Upper lobe of right lung (tissue), 1 donor: ENCODE measurements at regions not wholly inside any gene's neighbourhood (a gene's known extent, or its start where the extent isn't known, plus 50 kb on each side); places are given as distances from the start of the nearest gene placed in this dataset.

Experiments
- ATAC-seq: fragments of 200-7000 bp; cut with Tn5 transposase; one replicate; pipeline ENCODE4 v1.9.1; 2020; ENCODE audit warnings: mild to moderate bottlenecking, moderate library complexity
- DNase-seq: peaks from one replicate; pipeline ENCODE4 v3.0.0-alpha.2; 2020
- H3K27ac ChIP-seq: fragments of 200-600 bp; one replicate; pipeline ENCODE4 v1.8.0; 2022
- H3K27me3 ChIP-seq: fragments of 200-600 bp; one replicate; pipeline ENCODE4 v1.8.0; 2022; ENCODE audit warnings: mild to moderate bottlenecking
- H3K36me3 ChIP-seq: fragments of 200-600 bp; one replicate; pipeline ENCODE4 v1.8.0; 2022
- H3K4me1 ChIP-seq: fragments of 200-600 bp; one replicate; pipeline ENCODE4 v1.8.0; 2022
- H3K4me3 ChIP-seq: fragments of 200-600 bp; one replicate; pipeline ENCODE4 v1.8.0; 2022; ENCODE audit warnings: mild to moderate bottlenecking
- H3K9me3 ChIP-seq: fragments of 200-600 bp; one replicate; pipeline ENCODE4 v1.8.0; 2022
- intact Hi-C: fragments of 100-400 bp; cut with DNase I; formaldehyde crosslinking; loops from one replicate; pipeline ENCODE4 v1.11.0; 2022
- TF ChIP-seq, protein P1 (sequence below): fragments of 200-600 bp; IDR thresholded peaks from one replicate; pipeline ENCODE4 v1.8.0; 2022; ENCODE audit warnings: antibody characterized with exemption
- donor health status: DM: no; HTN: yes; CAD: no; lungs with severe emphysema.

- H3K27me3 ChIP-seq = no peaks in the 10 kb centered on the region
- H3K9me3 ChIP-seq = no peaks in the 10 kb centered on the region
- DNase-seq (no peak), ATAC-seq (no peak)
- TF ChIP-seq, protein P1, sequence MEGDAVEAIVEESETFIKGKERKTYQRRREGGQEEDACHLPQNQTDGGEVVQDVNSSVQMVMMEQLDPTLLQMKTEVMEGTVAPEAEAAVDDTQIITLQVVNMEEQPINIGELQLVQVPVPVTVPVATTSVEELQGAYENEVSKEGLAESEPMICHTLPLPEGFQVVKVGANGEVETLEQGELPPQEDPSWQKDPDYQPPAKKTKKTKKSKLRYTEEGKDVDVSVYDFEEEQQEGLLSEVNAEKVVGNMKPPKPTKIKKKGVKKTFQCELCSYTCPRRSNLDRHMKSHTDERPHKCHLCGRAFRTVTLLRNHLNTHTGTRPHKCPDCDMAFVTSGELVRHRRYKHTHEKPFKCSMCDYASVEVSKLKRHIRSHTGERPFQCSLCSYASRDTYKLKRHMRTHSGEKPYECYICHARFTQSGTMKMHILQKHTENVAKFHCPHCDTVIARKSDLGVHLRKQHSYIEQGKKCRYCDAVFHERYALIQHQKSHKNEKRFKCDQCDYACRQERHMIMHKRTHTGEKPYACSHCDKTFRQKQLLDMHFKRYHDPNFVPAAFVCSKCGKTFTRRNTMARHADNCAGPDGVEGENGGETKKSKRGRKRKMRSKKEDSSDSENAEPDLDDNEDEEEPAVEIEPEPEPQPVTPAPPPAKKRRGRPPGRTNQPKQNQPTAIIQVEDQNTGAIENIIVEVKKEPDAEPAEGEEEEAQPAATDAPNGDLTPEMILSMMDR = no peak
- no peaks in the 10 kb centered on the region for H3K36me3 ChIP-seq
- no peak overlapping the region for H3K4me3 ChIP-seq
- no peaks in the 10 kb centered on the region for H3K4me1 ChIP-seq
- H3K27ac ChIP-seq = no peak overlapping the region
- intact Hi-C loops = no loop called here
Observed at GRCh38 chr3:1532935-1533606, 440.2 kb downstream of the CNTN6 start.

DNA sequence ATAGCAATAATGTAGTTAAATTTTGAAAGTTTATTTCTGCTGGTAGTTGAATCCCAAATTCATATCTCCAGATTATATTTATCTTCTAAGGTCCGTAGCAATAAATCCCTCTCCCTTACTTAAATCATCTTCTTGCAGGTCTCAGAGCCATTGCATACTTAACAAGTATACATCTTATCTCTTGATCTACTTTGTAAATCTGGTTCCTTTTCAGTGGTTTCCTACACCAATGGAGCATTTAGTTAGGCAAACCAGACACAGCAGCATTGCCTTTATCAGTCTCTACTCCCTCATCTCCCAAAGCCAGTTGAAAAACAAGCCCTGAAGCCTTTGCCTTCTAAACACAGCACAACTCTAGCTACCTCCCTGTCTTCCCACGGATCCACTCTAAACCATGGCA is 440.9 kb downstream of the CNTN6 start:
- Histone ChIP-seq H3K27me3 (no peaks in the 10 kb centered on the region), H3K4me1 (no peaks in the 10 kb centered on the region), H3K27ac (no peak overlapping the region), H3K9me3 (no peaks in the 10 kb centered on the region), H3K4me3 (no peak overlapping the region), H3K36me3 (no peaks in the 10 kb centered on the region)
- TF ChIP-seq, protein P1 = no peak
- ATAC-seq = no peak
- no peak for DNase-seq
- intact Hi-C loops = no loop called here

DNA sequence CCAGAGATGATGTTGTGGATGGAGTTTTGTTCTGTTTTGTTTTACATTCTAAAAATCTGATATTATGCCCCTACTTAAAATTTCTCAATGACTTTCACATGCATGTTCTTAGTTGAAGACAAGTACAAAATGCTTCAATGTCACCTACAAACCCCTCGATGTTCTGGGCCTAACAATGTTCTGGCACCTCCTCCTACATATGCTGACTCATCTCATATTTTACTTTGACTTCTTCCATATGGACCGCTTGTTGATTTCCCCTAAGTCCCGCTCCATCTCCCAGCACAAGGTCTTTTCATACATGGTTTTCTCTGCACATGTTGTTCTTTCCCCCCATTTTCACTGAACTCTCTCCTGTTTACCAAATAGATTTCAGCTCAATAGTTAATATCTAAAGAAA is 441.4 kb downstream of the CNTN6 start:
- DNase-seq = no peak
- no peaks in the 10 kb centered on the region for H3K27me3 ChIP-seq
- no peak overlapping the region for H3K4me3 ChIP-seq
- no peaks in the 10 kb centered on the region for H3K4me1 ChIP-seq
- TF ChIP-seq, protein P1 = no peak
- ATAC-seq = no peak
- intact Hi-C loops = no loop called here
- H3K9me3 ChIP-seq = no peaks in the 10 kb centered on the region
- H3K27ac ChIP-seq = no peak overlapping the region
- H3K36me3 ChIP-seq = no peaks in the 10 kb centered on the region

GRCh38 chr3:1535361-1535760 is 442.5 kb downstream of the CNTN6 start:
- no peaks in the 10 kb centered on the region for H3K9me3 ChIP-seq
- no peaks in the 10 kb centered on the region for H3K4me1 ChIP-seq
- H3K27me3 ChIP-seq = no peaks in the 10 kb centered on the region
- TF ChIP-seq, protein P1 = no peak
- H3K36me3 ChIP-seq = no peaks in the 10 kb centered on the region
- DNase-seq = no peak
- no peak overlapping the region for H3K27ac ChIP-seq
- no peak for ATAC-seq
- H3K4me3 ChIP-seq = no peak overlapping the region
- intact Hi-C loops = no loop called here

GRCh38 chr3:1540686-1541085 is 447.9 kb downstream of the CNTN6 start:
- H3K36me3 ChIP-seq = no peaks in the 10 kb centered on the region
- intact Hi-C loops = no loop called here
- DNase-seq (no peak), ATAC-seq (no peak)
- H3K27me3 ChIP-seq = no peaks in the 10 kb centered on the region
- TF ChIP-seq, protein P1 = no peak
- H3K9me3 ChIP-seq = no peaks in the 10 kb centered on the region
- no peak overlapping the region for H3K4me3 ChIP-seq
- no peak overlapping the region for H3K27ac ChIP-seq
- no peaks in the 10 kb centered on the region for H3K4me1 ChIP-seq

- H3K27ac ChIP-seq = no peak overlapping the region
- no peaks in the 10 kb centered on the region for H3K36me3 ChIP-seq
- intact Hi-C loops = no loop called here
- no peak overlapping the region for H3K4me3 ChIP-seq
- DNase-seq (no peak), ATAC-seq (no peak)
- no peaks in the 10 kb centered on the region for H3K9me3 ChIP-seq
- no peaks in the 10 kb centered on the region for H3K4me1 ChIP-seq
- TF ChIP-seq, protein P1 = no peak
- no peaks in the 10 kb centered on the region for H3K27me3 ChIP-seq
Observed at GRCh38 chr3:1551741-1552140, 458.9 kb downstream of the CNTN6 start.
